BLaER1 treated with 17β-estradiol and CSF1 and Interleukin-3, amounts not matched to agents 10 nM and 100 nM (cell line): ENCODE measurements at regions not wholly inside any gene's neighbourhood (a gene's known extent, or its start where the extent isn't known, plus 50 kb on each side); places are given as distances from the start of the nearest gene placed in this dataset.
A peak's percentile ranks its signal among the peaks of the same experiment; 100 is the strongest.
"Not testable (repeated sequence)": the region's sequence is repeated elsewhere in the genome, so short reads cannot be mapped to it uniquely, and the experiment has no call there.

ENCODE experiments used
- H3K27ac ChIP-seq, 11 experiments: shearing (Covaris generic); formaldehyde crosslinking; 2 replicates each; pipeline ENCODE4 v1.8.1; 2022
- H3K27me3 ChIP-seq, 11 experiments: shearing (Covaris generic); formaldehyde crosslinking; 2 replicates each; pipeline ENCODE4 v1.8.1; 2022
- H3K36me3 ChIP-seq, 11 experiments: shearing (Covaris generic); formaldehyde crosslinking; 2 replicates each; pipeline ENCODE4 v1.8.1; 2022
- H3K4me1 ChIP-seq, 10 experiments: shearing (Covaris generic); formaldehyde crosslinking; 2 replicates each; pipeline ENCODE4 v1.8.1; 2022
- H3K4me2 ChIP-seq, 11 experiments: shearing (Covaris generic); formaldehyde crosslinking; 2 replicates each; pipeline ENCODE4 v1.8.1; 2022
- H3K4me3 ChIP-seq, 10 experiments: shearing (Covaris generic); formaldehyde crosslinking; 2 replicates each; pipeline ENCODE4 v1.8.1; 2022
- H3K9ac ChIP-seq, 11 experiments: shearing (Covaris generic); formaldehyde crosslinking; 2 replicates each; pipeline ENCODE4 v1.8.1; 2022
- H3K9me3 ChIP-seq, 11 experiments: shearing (Covaris generic); formaldehyde crosslinking; replicated peaks in 1 of 11; 2 replicates each; pipeline ENCODE4 v1.8.1; 2022
- H4K20me1 ChIP-seq, 11 experiments: shearing (Covaris generic); formaldehyde crosslinking; 2 replicates each; pipeline ENCODE4 v1.8.1; 2022
- Cebpa-rat ChIP-seq, 11 experiments: shearing (Covaris generic); IDR thresholded peaks; 2 replicates each; pipeline ENCODE4 v1.8.1; 2022

- peaks cover 0 to 12% (median 0%) of the 10 kb centered on the region in 11 experiments; a peak in 3 of 22 replicates for H3K27me3 ChIP-seq
- no peak for TF ChIP-seq Cebpa-rat (IDR thresholded peaks at IDR 0.05)
- H3K4me1 ChIP-seq, result peaks cover 20 to 55% (median 42%) of the 10 kb centered on the region in 10 experiments
- H3K9me3 ChIP-seq, result peaks cover 0 to 5% (median 0%) of the 10 kb centered on the region in 11 experiments; a peak in 1 of 22 replicates
- no peak overlapping the region for H3K4me3 ChIP-seq
- no peak overlapping the region for H3K27ac ChIP-seq
- H3K9ac ChIP-seq, result no peak overlapping the region
- H3K36me3 ChIP-seq, result no peaks in the 10 kb centered on the region
- no peak overlapping the region for H3K4me2 ChIP-seq
- no peaks in the 10 kb centered on the region for H4K20me1 ChIP-seq
Observed at GRCh38 chr5:142405814-142406395, 81.1 kb upstream of the SPRY4 start.

GRCh38 chr5:142405023-142405422 is 80.2 kb upstream of the SPRY4 start:
- H3K27ac ChIP-seq, result no peak overlapping the region
- peaks cover 0 to 12% (median 0%) of the 10 kb centered on the region in 11 experiments; a peak in 3 of 22 replicates for H3K27me3 ChIP-seq
- H3K4me2 ChIP-seq, result 0 out of 22 replicates have a peak overlapping the region, but pooled peaks of 1 of the 11 experiments have one; percentile 58
- TF ChIP-seq Cebpa-rat (IDR thresholded peaks at IDR 0.05), result no peak
- H4K20me1 ChIP-seq, result no peaks in the 10 kb centered on the region
- H3K9me3 ChIP-seq, result no peaks in the 10 kb centered on the region
- no peaks in the 10 kb centered on the region for H3K36me3 ChIP-seq
- H3K4me1 ChIP-seq, result peaks cover 27 to 64% (median 51%) of the 10 kb centered on the region in 10 experiments
- H3K4me3 ChIP-seq, result no peak overlapping the region
- no peak overlapping the region for H3K9ac ChIP-seq

DNA sequence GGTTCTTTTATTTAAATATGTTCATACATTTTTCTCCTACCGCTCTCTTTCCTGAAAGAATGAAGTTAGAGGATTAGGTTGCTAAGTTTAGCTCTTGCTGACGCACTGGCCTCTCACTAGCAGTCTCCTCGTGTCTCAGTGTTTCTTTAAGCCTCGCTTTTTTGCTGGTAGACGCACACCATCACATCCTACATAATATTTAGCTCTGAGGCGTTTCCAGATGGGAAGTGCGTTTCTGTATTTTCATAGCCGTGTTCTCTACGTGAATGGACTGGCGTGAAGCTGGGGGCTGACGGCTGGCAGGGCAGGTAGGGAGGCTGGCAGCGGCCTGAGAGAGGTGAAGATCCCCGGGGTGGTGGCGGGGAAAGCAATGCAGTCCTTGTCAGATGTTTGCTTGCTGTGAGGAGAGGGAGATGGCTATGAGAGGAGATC is 79.2 kb upstream of the SPRY4 start:
- Histone ChIP-seq H3K4me2 (peak overlapping the region in 6 of 11 experiments; percentile 4 to 67 (median 55); a peak in 11 of 22 replicates), H4K20me1 (no peaks in the 10 kb centered on the region), H3K36me3 (no peaks in the 10 kb centered on the region), H3K4me1 (peaks cover 27 to 59% (median 48%) of the 10 kb centered on the region in 10 experiments), H3K27ac (no peak overlapping the region), H3K4me3 (no peak overlapping the region), H3K27me3 (peaks cover 0 to 7% (median 0%) of the 10 kb centered on the region in 11 experiments; a peak in 3 of 22 replicates), H3K9ac (no peak overlapping the region), H3K9me3 (no peaks in the 10 kb centered on the region)
- TF ChIP-seq Cebpa-rat (IDR thresholded peaks at IDR 0.05), result no peak

DNA sequence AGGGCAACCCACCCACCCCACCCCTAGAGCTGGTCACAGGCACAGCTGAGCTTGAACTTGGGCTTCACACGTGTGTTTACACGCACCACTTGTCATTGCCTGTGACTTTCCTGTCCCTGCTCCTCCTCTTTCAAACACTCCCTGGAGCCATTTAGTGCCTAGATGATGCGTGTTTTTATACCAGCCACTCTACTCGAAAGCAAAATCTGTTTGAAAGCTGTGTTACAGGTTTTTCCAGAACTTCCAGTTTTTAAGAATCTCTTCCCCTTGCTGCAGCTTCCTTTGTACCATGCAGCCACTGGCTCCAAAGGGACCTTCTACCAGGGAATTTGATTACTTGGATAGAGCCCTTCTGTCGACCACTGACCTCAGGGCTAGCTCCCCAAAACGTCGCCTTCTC is 78.8 kb upstream of the SPRY4 start:
- no peaks in the 10 kb centered on the region for H3K36me3 ChIP-seq
- no peaks in the 10 kb centered on the region for H4K20me1 ChIP-seq
- peaks cover 0 to 2% (median 0%) of the 10 kb centered on the region in 11 experiments; a peak in 1 of 22 replicates for H3K27me3 ChIP-seq
- no peak overlapping the region for H3K9ac ChIP-seq
- H3K9me3 ChIP-seq, result no peaks in the 10 kb centered on the region
- H3K4me3 ChIP-seq, result no peak overlapping the region
- H3K27ac ChIP-seq, result no peak overlapping the region
- no peak for TF ChIP-seq Cebpa-rat (IDR thresholded peaks at IDR 0.05)
- peak overlapping the region in 8 of 11 experiments; percentile 5 to 71 (median 60); a peak in 13 of 22 replicates for H3K4me2 ChIP-seq
- peaks cover 27 to 54% (median 43%) of the 10 kb centered on the region in 10 experiments for H3K4me1 ChIP-seq

- H3K9me3 ChIP-seq, result peaks cover 0 to 3% (median 0%) of the 10 kb centered on the region in 11 experiments; a peak in 2 of 22 replicates
- H3K27me3 ChIP-seq, result no peaks in the 10 kb centered on the region
- H3K36me3 ChIP-seq, result no peaks in the 10 kb centered on the region
- no peaks in the 10 kb centered on the region for H4K20me1 ChIP-seq
- TF ChIP-seq Cebpa-rat (IDR thresholded peaks at IDR 0.05), result no peak
- H3K9ac ChIP-seq, result no peak overlapping the region
- peak overlapping the region; percentile 32 to 71 (median 57); a peak in 21 of 22 replicates for H3K4me2 ChIP-seq
- peak overlapping the region in 1 of 11 experiments; percentile 13; a peak in 2 of 22 replicates for H3K27ac ChIP-seq
- no peak overlapping the region for H3K4me3 ChIP-seq
- H3K4me1 ChIP-seq, result peaks cover 27 to 50% (median 42%) of the 10 kb centered on the region in 10 experiments
Observed at GRCh38 chr5:142402752-142403318, 78.0 kb upstream of the SPRY4 start.

- TF ChIP-seq Cebpa-rat (IDR thresholded peaks at IDR 0.05), result no peak
- Histone ChIP-seq H3K4me2 (peak overlapping the region; percentile 35 to 71 (median 57); a peak in 20 of 22 replicates), H4K20me1 (no peaks in the 10 kb centered on the region), H3K4me3 (no peak overlapping the region), H3K36me3 (peaks cover 0 to 9% (median 0%) of the 10 kb centered on the region in 11 experiments; a peak in 3 of 22 replicates), H3K9ac (no peak overlapping the region), H3K27ac (peak overlapping the region in 5 of 11 experiments; percentile 12 to 44 (median 33); a peak in 5 of 22 replicates), H3K4me1 (peaks cover 31 to 50% (median 44%) of the 10 kb centered on the region in 10 experiments), H3K9me3 (peaks cover 17 to 27% (median 23%) of the 10 kb centered on the region in 11 experiments), H3K27me3 (no peaks in the 10 kb centered on the region)
Observed at GRCh38 chr5:142400415-142400814, 75.6 kb upstream of the SPRY4 start.

DNA sequence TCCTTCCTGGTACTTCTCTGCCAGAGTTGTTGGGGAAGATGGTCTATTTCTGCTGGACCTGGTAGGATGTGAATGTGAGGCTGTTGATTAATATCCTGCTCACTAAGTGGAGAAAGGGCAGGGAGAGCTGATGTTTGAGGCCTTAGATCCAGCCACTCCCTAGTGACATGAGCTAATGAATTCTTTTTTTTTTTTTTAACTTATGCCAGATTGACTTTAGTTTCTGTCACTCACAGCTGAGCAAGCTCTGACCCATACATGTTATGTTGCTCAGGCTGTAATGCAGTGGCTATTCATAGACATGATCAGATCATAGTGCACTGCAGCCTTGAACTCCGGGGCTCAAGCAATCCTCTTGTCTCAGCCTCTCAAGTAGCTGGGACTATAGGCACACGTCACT is 75.1 kb upstream of the SPRY4 start:
- Histone ChIP-seq H3K9ac (no peak overlapping the region), H3K27ac (no peak overlapping the region), H3K9me3 (peaks cover 17 to 33% (median 28%) of the 10 kb centered on the region in 11 experiments), H4K20me1 (no peaks in the 10 kb centered on the region), H3K4me3 (no peak overlapping the region), H3K4me2 (peak overlapping the region in 8 of 11 experiments; percentile 35 to 67 (median 56); a peak in 10 of 22 replicates), H3K27me3 (no peaks in the 10 kb centered on the region), H3K36me3 (peaks cover 0 to 9% (median 0%) of the 10 kb centered on the region in 11 experiments; a peak in 3 of 22 replicates), H3K4me1 (peaks cover 33 to 50% (median 44%) of the 10 kb centered on the region in 10 experiments)
- TF ChIP-seq Cebpa-rat (IDR thresholded peaks at IDR 0.05), result no peak

GRCh38 chr5:142398730-142399055 is 73.9 kb upstream of the SPRY4 start:
- Histone ChIP-seq H3K27ac (no peak overlapping the region), H3K4me1 (peaks cover 33 to 46% (median 37%) of the 10 kb centered on the region in 10 experiments), H3K4me3 (no peak overlapping the region), H3K27me3 (no peaks in the 10 kb centered on the region), H3K36me3 (peaks cover 0 to 9% (median 0%) of the 10 kb centered on the region in 11 experiments; a peak in 3 of 22 replicates), H3K9me3 (peaks cover 17 to 37% (median 30%) of the 10 kb centered on the region in 11 experiments), H4K20me1 (no peaks in the 10 kb centered on the region), H3K9ac (no peak overlapping the region), H3K4me2 (no peak overlapping the region)
- no peak for TF ChIP-seq Cebpa-rat (IDR thresholded peaks at IDR 0.05)

- H3K4me1 ChIP-seq, result peaks cover 32 to 44% (median 32%) of the 10 kb centered on the region in 10 experiments
- not testable (repeated sequence) for H3K27ac ChIP-seq, H3K36me3 ChIP-seq, H3K9ac ChIP-seq, H3K27me3 ChIP-seq, H3K4me3 ChIP-seq, H4K20me1 ChIP-seq
- H3K4me2 ChIP-seq, result peak overlapping the region in 1 of 11 experiments; percentile 16; a peak in 2 of 22 replicates
- peaks cover 17 to 37% (median 32%) of the 10 kb centered on the region in 11 experiments for H3K9me3 ChIP-seq
Observed at GRCh38 chr5:142398011-142398729, 73.3 kb upstream of the SPRY4 start.
